Parathyroid adenoma (tissue), 2 donors: ENCODE measurements at regions not wholly inside any gene's neighbourhood (a gene's known extent, or its start where the extent isn't known, plus 50 kb on each side); places are given as distances from the start of the nearest gene placed in this dataset.

Experiments
- H2AFZ ChIP-seq: fragments of 300-600 bp; sonication (generic); one replicate; pipeline ENCODE4 v1.7.0; 2017; ENCODE audit warnings: antibody characterized with exemption, mild to moderate bottlenecking
- H3K27ac ChIP-seq: fragments of 300-600 bp; sonication (generic); one replicate; pipeline ENCODE4 v1.7.0; 2017
- H3K27me3 ChIP-seq: fragments of 300-600 bp; sonication (generic); one replicate; pipeline ENCODE4 v1.7.0; 2017; ENCODE audit warnings: low read length; ENCODE audit not compliant: control insufficient read depth, insufficient read depth
- H3K36me3 ChIP-seq: fragments of 300-600 bp; sonication (generic); one replicate; pipeline ENCODE4 v1.7.0; 2017; ENCODE audit warnings: low read length; ENCODE audit not compliant: control insufficient read depth, insufficient read depth
- H3K4me1 ChIP-seq: fragments of 300-600 bp; sonication (generic); one replicate; pipeline ENCODE4 v1.7.0; 2017; ENCODE audit warnings: control low read depth
- H3K4me2 ChIP-seq: fragments of 300-600 bp; sonication (generic); one replicate; pipeline ENCODE4 v1.7.0; 2017; ENCODE audit warnings: low read length
- H3K4me3 ChIP-seq: fragments of 300-600 bp; sonication (generic); one replicate; pipeline ENCODE4 v1.7.0; 2017; ENCODE audit warnings: low read depth, low read length
- H3K79me2 ChIP-seq: fragments of 300-600 bp; sonication (generic); one replicate; pipeline ENCODE4 v1.7.0; 2017; ENCODE audit warnings: control low read depth
- H3K9ac ChIP-seq: fragments of 300-600 bp; sonication (generic); one replicate; pipeline ENCODE4 v1.7.0; 2017; ENCODE audit warnings: mild to moderate bottlenecking
- H3K9me3 ChIP-seq: fragments of 300-600 bp; sonication (generic); one replicate; pipeline ENCODE4 v1.7.0; 2017; ENCODE audit warnings: low read length; ENCODE audit not compliant: control insufficient read depth
- CTCF ChIP-seq: fragments of 300-600 bp; sonication (generic); IDR thresholded peaks from one replicate; pipeline ENCODE4 v1.7.0; 2017; ENCODE audit warnings: antibody characterized with exemption, mild to moderate bottlenecking
- donor health status: primary hyperparathyroidism.

GRCh38 chr2:228613133-228613850 is 431.8 kb upstream of the SPHKAP start:
- Histone ChIP-seq H3K4me1 (no peaks in the 10 kb centered on the region), H3K27me3 (no peaks in the 10 kb centered on the region), H2AFZ (no peak overlapping the region), H3K9me3 (no peaks in the 10 kb centered on the region), H3K4me3 (no peak overlapping the region), H3K36me3 (no peaks in the 10 kb centered on the region), H3K4me2 (no peak overlapping the region), H3K79me2 (no peaks in the 10 kb centered on the region), H3K9ac (no peak overlapping the region), H3K27ac (no peak overlapping the region)
- no peak for TF ChIP-seq CTCF

- H3K4me1 ChIP-seq, result no peaks in the 10 kb centered on the region
- H3K4me2 ChIP-seq, result no peak overlapping the region
- no peaks in the 10 kb centered on the region for H3K27me3 ChIP-seq
- no peaks in the 10 kb centered on the region for H3K9me3 ChIP-seq
- no peak overlapping the region for H3K27ac ChIP-seq
- no peaks in the 10 kb centered on the region for H3K36me3 ChIP-seq
- no peak overlapping the region for H3K4me3 ChIP-seq
- TF ChIP-seq CTCF, result no peak
- H3K79me2 ChIP-seq, result no peaks in the 10 kb centered on the region
- no peak overlapping the region for H2AFZ ChIP-seq
- no peak overlapping the region for H3K9ac ChIP-seq
Observed at GRCh38 chr2:228611171-228611570, 429.7 kb upstream of the SPHKAP start.

GRCh38 chr2:228602288-228602687 is 420.8 kb upstream of the SPHKAP start:
- Histone ChIP-seq H3K36me3 (no peaks in the 10 kb centered on the region), H3K27ac (no peak overlapping the region), H3K4me1 (no peaks in the 10 kb centered on the region), H3K27me3 (no peaks in the 10 kb centered on the region), H3K4me3 (no peak overlapping the region), H3K4me2 (no peak overlapping the region), H3K9ac (no peak overlapping the region), H3K79me2 (no peaks in the 10 kb centered on the region), H3K9me3 (no peaks in the 10 kb centered on the region), H2AFZ (no peak overlapping the region)
- no peak for TF ChIP-seq CTCF

GRCh38 chr2:228600265-228600664 is 418.8 kb upstream of the SPHKAP start:
- no peak overlapping the region for H3K4me2 ChIP-seq
- no peaks in the 10 kb centered on the region for H3K4me1 ChIP-seq
- no peak overlapping the region for H3K9ac ChIP-seq
- H3K79me2 ChIP-seq, result no peaks in the 10 kb centered on the region
- no peaks in the 10 kb centered on the region for H3K9me3 ChIP-seq
- no peak for TF ChIP-seq CTCF
- no peaks in the 10 kb centered on the region for H3K36me3 ChIP-seq
- no peak overlapping the region for H2AFZ ChIP-seq
- no peak overlapping the region for H3K4me3 ChIP-seq
- no peaks in the 10 kb centered on the region for H3K27me3 ChIP-seq
- no peak overlapping the region for H3K27ac ChIP-seq

- Histone ChIP-seq H3K79me2 (no peaks in the 10 kb centered on the region), H3K27ac (no peak overlapping the region), H3K9ac (no peak overlapping the region), H3K9me3 (no peaks in the 10 kb centered on the region), H3K4me1 (no peaks in the 10 kb centered on the region), H3K4me2 (no peak overlapping the region), H3K27me3 (no peaks in the 10 kb centered on the region), H2AFZ (no peak overlapping the region), H3K4me3 (no peak overlapping the region), H3K36me3 (no peaks in the 10 kb centered on the region)
- TF ChIP-seq CTCF, result no peak
Observed at GRCh38 chr2:228599781-228600180, 418.3 kb upstream of the SPHKAP start.
